SK-N-SH treated with all-trans-retinoic acid at 6 μM for 48 hours (cell line): ENCODE measurements at regions not wholly inside any gene's neighbourhood (a gene's known extent, or its start where the extent isn't known, plus 50 kb on each side); places are given as distances from the start of the nearest gene placed in this dataset.
A peak's percentile ranks its signal among the peaks of the same experiment; 100 is the strongest.
"Not testable (repeated sequence)": the region's sequence is repeated elsewhere in the genome, so short reads cannot be mapped to it uniquely, and the experiment has no call there.

Experiments used
- ATAC-seq: fragments of 200-7000 bp; cut with Tn5 transposase; 3 replicates; pipeline ENCODE4 v1.9.1; 2020; ENCODE audit warnings: mild to moderate bottlenecking, moderate library complexity
- ARNTL ChIP-seq: fragments of 450-650 bp; formaldehyde crosslinking; IDR thresholded peaks from 2 replicates; pipeline ENCODE4 v1.5.0; 2020; ENCODE audit warnings: low read depth, mild to moderate bottlenecking, moderate library complexity, borderline replicate concordance
- BACH2 ChIP-seq: fragments of 250-450 bp; sonication (Bioruptor Pico); IDR thresholded peaks from 2 replicates; pipeline ENCODE4 v1.9.0; 2021; ENCODE audit warnings: mild to moderate bottlenecking, borderline replicate concordance
- CREB5 ChIP-seq: fragments of 250-450 bp; sonication (Bioruptor Pico); IDR thresholded peaks from 2 replicates; pipeline ENCODE4 v1.5.1; 2020; ENCODE audit warnings: low read depth, mild to moderate bottlenecking, moderate library complexity
- CSDC2 ChIP-seq: fragments of 250-450 bp; sonication (Bioruptor Pico); IDR thresholded peaks from 2 replicates; pipeline ENCODE4 v1.5.0; 2020; ENCODE audit warnings: mild to moderate bottlenecking, moderate library complexity
- CSRNP3 ChIP-seq: fragments of 250-450 bp; sonication (Bioruptor Pico); IDR thresholded peaks from 2 replicates; pipeline ENCODE4 v1.5.1; 2021; ENCODE audit warnings: mild to moderate bottlenecking, moderate library complexity
- ESRRG ChIP-seq: fragments of 250-450 bp; sonication (Bioruptor Pico); IDR thresholded peaks from 2 replicates; pipeline ENCODE4 v1.6.1; 2021; ENCODE audit warnings: mild to moderate bottlenecking
- GLIS3 ChIP-seq: fragments of 250-450 bp; sonication (Bioruptor Pico); IDR thresholded peaks from 2 replicates; pipeline ENCODE4 v1.5.0; 2020; ENCODE audit warnings: mild to moderate bottlenecking, moderate library complexity
- ISL1 ChIP-seq: fragments of 250-450 bp; sonication (Bioruptor Pico); IDR thresholded peaks from 2 replicates; pipeline ENCODE4 v2.1.2; 2022; ENCODE audit warnings: mild to moderate bottlenecking, moderate library complexity
- OSR1 ChIP-seq: fragments of 250-450 bp; sonication (Bioruptor Pico); IDR thresholded peaks from 2 replicates; pipeline ENCODE4 v1.8.0; 2022; ENCODE audit warnings: moderate library complexity, mild to moderate bottlenecking, inconsistent platforms
- PATZ1 ChIP-seq: fragments of 250-450 bp; sonication (Bioruptor Pico); IDR thresholded peaks from 2 replicates; pipeline ENCODE4 v1.8.0; 2020; ENCODE audit warnings: mild to moderate bottlenecking, moderate library complexity, borderline replicate concordance
- POU6F1 ChIP-seq: fragments of 250-450 bp; sonication (Bioruptor Pico); IDR thresholded peaks from 2 replicates; pipeline ENCODE4 v1.8.0; 2021; ENCODE audit warnings: low read depth, mild to moderate bottlenecking, moderate library complexity, borderline replicate concordance
- PPARA ChIP-seq: fragments of 250-450 bp; sonication (Bioruptor Pico); IDR thresholded peaks from 2 replicates; pipeline ENCODE4 v1.5.0; 2020; ENCODE audit warnings: mild to moderate bottlenecking, borderline replicate concordance
- RARB ChIP-seq: fragments of 250-450 bp; sonication (Bioruptor Pico); IDR thresholded peaks from 2 replicates; pipeline ENCODE4 v1.8.0; 2021; ENCODE audit warnings: mild to moderate bottlenecking, moderate library complexity
- SNAI2 ChIP-seq: fragments of 250-450 bp; sonication (Bioruptor Pico); IDR thresholded peaks from 2 replicates; pipeline ENCODE4 v1.5.0; 2020; ENCODE audit warnings: mild to moderate bottlenecking, moderate library complexity
- TCF4 ChIP-seq: fragments of 250-450 bp; sonication (Bioruptor Pico); IDR thresholded peaks from 2 replicates; pipeline ENCODE4 v1.8.0; 2021; ENCODE audit warnings: mild to moderate bottlenecking, moderate library complexity, borderline replicate concordance
- TOX ChIP-seq: fragments of 250-450 bp; sonication (Bioruptor Pico); IDR thresholded peaks from 2 replicates; pipeline ENCODE4 v1.8.0; 2021; ENCODE audit warnings: mild to moderate bottlenecking, moderate library complexity, borderline replicate concordance
- TSHZ2 ChIP-seq: fragments of 250-450 bp; sonication (Bioruptor Pico); IDR thresholded peaks from 2 replicates; pipeline ENCODE4 v1.5.0; 2020; ENCODE audit warnings: mild to moderate bottlenecking, moderate library complexity
- ZC3H10 ChIP-seq: fragments of 250-450 bp; sonication (Bioruptor Pico); IDR thresholded peaks from 2 replicates; pipeline ENCODE4 v1.5.1; 2021; ENCODE audit warnings: mild to moderate bottlenecking, moderate library complexity
- ZFP3 ChIP-seq: fragments of 250-450 bp; sonication (Bioruptor Pico); IDR thresholded peaks from 2 replicates; pipeline ENCODE4 v1.5.0; 2020; ENCODE audit warnings: mild to moderate bottlenecking, moderate library complexity
- ZFP30 ChIP-seq: fragments of 450-650 bp; formaldehyde crosslinking; IDR thresholded peaks from 2 replicates; pipeline ENCODE4 v1.5.0; 2022; ENCODE audit warnings: mild to moderate bottlenecking, moderate library complexity
- ZNF565 ChIP-seq: fragments of 450-650 bp; formaldehyde crosslinking; conservative IDR thresholded peaks from 2 replicates; pipeline ENCODE4 v1.5.0; 2020; ENCODE audit warnings: low read depth, mild to moderate bottlenecking, moderate library complexity
- ZNF70 ChIP-seq: fragments of 450-650 bp; formaldehyde crosslinking; IDR thresholded peaks from 2 replicates; pipeline ENCODE4 v1.5.0; 2020; ENCODE audit warnings: mild to moderate bottlenecking, moderate library complexity
- ZNF8 ChIP-seq: fragments of 450-650 bp; formaldehyde crosslinking; IDR thresholded peaks from 2 replicates; pipeline ENCODE4 v1.5.0; 2020; ENCODE audit warnings: mild to moderate bottlenecking, moderate library complexity

GRCh38 chr14:88986146-88986841 lies 161.8 kb downstream of the TTC8 start:
- ATAC-seq: peak; percentile 72
- peak; percentile 92; the same call in 1 of the 2 replicates for TF ChIP-seq CSDC2 (CRISPR knock-in tag)
- TF ChIP-seq POU6F1: no peak
- 0 out of 2 replicates have a peak, but pooled peaks have one; percentile 36 for TF ChIP-seq GLIS3 (CRISPR knock-in tag)
- TF ChIP-seq ZC3H10 (CRISPR knock-in tag): no peak
- TF ChIP-seq ARNTL (CRISPR knock-in tag): peak; percentile 68; the same call in 1 of the 2 replicates
- TF ChIP-seq ZNF565: peak; percentile 70; the same call in 1 of the 2 replicates
- 0 out of 2 replicates have a peak, but pooled peaks have one; percentile 44 for TF ChIP-seq ESRRG
- peak; percentile 86 for TF ChIP-seq PPARA (CRISPR knock-in tag)
- 0 out of 2 replicates have a peak, but pooled peaks have one; percentile 47 for TF ChIP-seq ZNF8 (CRISPR knock-in tag)
- no peak for TF ChIP-seq PATZ1 (CRISPR knock-in tag)
- TF ChIP-seq RARB: no peak
- no peak for TF ChIP-seq CSRNP3 (CRISPR knock-in tag)
- TF ChIP-seq CREB5 (CRISPR knock-in tag): peak; percentile 50; the same call in 1 of the 2 replicates
- no peak for TF ChIP-seq ISL1 (CRISPR knock-in tag)
- TF ChIP-seq OSR1 (CRISPR knock-in tag): no peak
- no peak for TF ChIP-seq ZFP3 (CRISPR knock-in tag)
- TF ChIP-seq TOX: no peak
- peak; percentile 95 for TF ChIP-seq TSHZ2
- peak; percentile 39 for TF ChIP-seq TCF4 (CRISPR knock-in tag)
- TF ChIP-seq SNAI2 (CRISPR knock-in tag): peak; percentile 86
- TF ChIP-seq BACH2 (CRISPR knock-in tag): peak; percentile 67
- TF ChIP-seq ZFP30 (CRISPR knock-in tag): peak; percentile 38
- peak; percentile 66; the same call in 1 of the 2 replicates for TF ChIP-seq ZNF70 (CRISPR knock-in tag)

GRCh38 chr14:88986908-88987307 lies 162.5 kb downstream of the TTC8 start:
- ATAC-seq: not testable (repeated sequence)

- no peak for ATAC-seq
Observed at GRCh38 chr14:88987516-88987915, 163.1 kb downstream of the TTC8 start.

More at GRCh38 chr14:88987516-88987915, 163.1 kb downstream of the TTC8 start:
- no peak for TF ChIP-seq CSDC2 (CRISPR knock-in tag)
- TF ChIP-seq OSR1 (CRISPR knock-in tag): no peak
- TF ChIP-seq ZC3H10 (CRISPR knock-in tag): no peak
- TF ChIP-seq ISL1 (CRISPR knock-in tag): no peak
- no peak for TF ChIP-seq RARB
- TF ChIP-seq TSHZ2: no peak
- TF ChIP-seq ZNF70 (CRISPR knock-in tag): no peak
- no peak for TF ChIP-seq ARNTL (CRISPR knock-in tag)
- no peak for TF ChIP-seq ESRRG
- no peak for TF ChIP-seq ZFP30 (CRISPR knock-in tag)
- no peak for TF ChIP-seq ZNF8 (CRISPR knock-in tag)
- TF ChIP-seq POU6F1: no peak
- TF ChIP-seq TOX: no peak
- no peak for TF ChIP-seq TCF4 (CRISPR knock-in tag)
- no peak for TF ChIP-seq PPARA (CRISPR knock-in tag)
- TF ChIP-seq, all 23 proteins: peak for 0
